IPS-18c (cell line): ENCODE measurements at regions not wholly inside any gene's neighbourhood (a gene's known extent, or its start where the extent isn't known, plus 50 kb on each side); places are given as distances from the start of the nearest gene placed in this dataset.

Experiments
- H3K4me3 ChIP-seq: 2 replicates; pipeline ENCODE4 v1.7.0; 2013; ENCODE audit warnings: low read depth, mild to moderate bottlenecking, low read length, moderate library complexity; ENCODE audit not compliant: insufficient read depth
- H3K9me3 ChIP-seq: one replicate; pipeline ENCODE4 v1.6.1; 2013; ENCODE audit warnings: mild to moderate bottlenecking, low read length, moderate library complexity; ENCODE audit not compliant: control insufficient read depth, insufficient read depth

DNA sequence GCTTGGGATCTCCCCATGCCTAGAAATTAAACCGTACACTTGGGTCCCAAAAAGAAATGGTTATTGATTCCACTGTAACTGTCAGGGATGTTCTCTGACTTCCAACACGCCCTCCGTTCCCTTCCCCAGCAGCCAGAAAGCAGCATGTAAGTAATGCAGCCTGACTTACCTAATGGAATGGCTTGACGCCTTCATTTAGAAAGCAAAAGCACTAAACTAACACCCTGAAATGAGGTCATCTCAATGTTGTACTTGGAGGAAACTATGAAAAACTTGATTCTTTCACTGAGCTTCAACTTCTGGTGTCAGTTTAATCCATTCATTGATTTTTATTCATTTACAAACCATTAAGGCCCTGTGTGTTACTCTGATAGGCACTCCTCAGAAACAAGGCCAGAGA, 110.8 kb upstream of the NOCT start:
- Histone ChIP-seq H3K4me3 (no peak overlapping the region), H3K9me3 (no peaks in the 10 kb centered on the region)

DNA sequence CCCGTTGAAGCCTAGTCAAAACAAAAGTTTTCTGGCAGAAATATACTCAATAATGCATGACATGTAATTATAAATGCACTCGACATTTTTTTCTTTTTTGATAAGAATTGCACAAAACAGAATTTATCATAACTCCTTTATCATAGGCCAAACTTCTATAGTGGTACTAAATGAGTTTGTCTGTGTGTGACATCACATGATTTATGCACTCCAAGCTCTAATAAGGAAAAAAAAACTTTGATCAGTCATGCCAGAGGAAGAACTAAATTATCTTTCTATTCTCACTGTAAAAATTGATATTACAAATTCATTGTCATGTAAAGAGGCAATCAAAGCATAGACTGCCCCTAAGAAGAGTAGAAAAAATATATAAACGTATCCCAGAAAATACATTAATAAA, 112.4 kb upstream of the NOCT start:
- H3K9me3 ChIP-seq, result no peaks in the 10 kb centered on the region

DNA sequence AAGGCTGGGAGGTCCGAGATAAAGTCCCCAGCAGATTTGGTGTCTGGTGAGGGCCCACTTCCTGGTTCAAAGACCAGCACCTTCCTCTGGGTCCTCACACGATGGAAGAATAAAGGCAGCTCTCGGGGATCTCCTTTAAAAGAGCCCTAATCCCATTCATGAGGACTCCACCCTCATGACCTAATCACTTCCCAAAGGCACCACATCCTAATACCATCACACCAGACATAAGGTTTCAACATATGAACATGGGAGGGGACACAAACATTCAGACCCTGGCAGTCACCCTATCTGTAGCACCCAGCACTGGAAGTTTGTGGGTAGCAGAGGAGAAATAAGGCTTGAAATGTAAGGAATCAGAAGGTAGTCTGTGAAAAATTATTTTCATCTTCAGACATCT, 112.9 kb upstream of the NOCT start:
- Histone ChIP-seq H3K4me3 (no peak overlapping the region), H3K9me3 (no peaks in the 10 kb centered on the region)

More for the DNA sequence above, 112.4 kb upstream of the NOCT start:
- no peak overlapping the region for H3K4me3 ChIP-seq

DNA sequence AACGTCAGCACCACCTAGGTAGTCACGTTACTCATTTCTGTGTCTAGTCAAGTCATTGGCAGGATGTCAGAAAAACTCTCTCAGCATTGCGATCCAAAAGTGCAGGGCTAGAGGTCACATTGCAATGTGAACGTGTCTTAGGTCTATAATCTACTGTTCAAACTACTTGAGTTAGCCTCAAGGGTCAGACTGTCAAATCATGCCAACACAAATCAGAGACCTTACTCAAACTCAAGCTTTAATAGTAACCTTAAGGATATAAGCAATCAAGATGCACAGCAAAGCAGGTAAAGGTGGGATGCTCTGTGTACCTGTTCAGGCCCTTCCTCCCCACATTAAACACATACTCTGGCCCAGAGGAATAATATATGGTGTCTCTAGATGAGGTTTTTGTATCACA, 114.4 kb upstream of the NOCT start:
- Histone ChIP-seq H3K9me3 (no peaks in the 10 kb centered on the region), H3K4me3 (no peak overlapping the region)

GRCh38 chr4:138899999-138900398, 115.6 kb upstream of the NOCT start:
- no peak overlapping the region for H3K4me3 ChIP-seq
- no peaks in the 10 kb centered on the region for H3K9me3 ChIP-seq

DNA sequence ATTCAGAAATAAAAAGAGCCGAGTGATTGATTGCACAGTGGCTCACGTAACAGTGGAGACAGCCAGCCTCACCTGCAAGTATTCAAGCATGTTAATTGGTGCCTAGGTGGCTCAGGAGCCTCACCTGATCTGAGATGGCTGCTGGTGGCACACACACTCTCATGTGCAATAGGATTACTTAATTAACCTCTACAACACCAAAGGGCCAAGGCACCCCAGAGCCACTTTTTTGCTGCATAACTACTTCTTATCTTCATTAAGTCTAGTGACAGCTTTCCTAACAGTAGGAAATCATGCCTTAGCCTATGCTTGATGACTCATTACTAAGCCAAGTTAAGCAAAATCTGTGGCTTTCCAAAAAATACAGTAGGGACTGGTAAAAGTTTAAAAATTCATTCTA, 117.3 kb upstream of the NOCT start:
- H3K4me3 ChIP-seq, result no peak overlapping the region
- H3K9me3 ChIP-seq, result no peaks in the 10 kb centered on the region

DNA sequence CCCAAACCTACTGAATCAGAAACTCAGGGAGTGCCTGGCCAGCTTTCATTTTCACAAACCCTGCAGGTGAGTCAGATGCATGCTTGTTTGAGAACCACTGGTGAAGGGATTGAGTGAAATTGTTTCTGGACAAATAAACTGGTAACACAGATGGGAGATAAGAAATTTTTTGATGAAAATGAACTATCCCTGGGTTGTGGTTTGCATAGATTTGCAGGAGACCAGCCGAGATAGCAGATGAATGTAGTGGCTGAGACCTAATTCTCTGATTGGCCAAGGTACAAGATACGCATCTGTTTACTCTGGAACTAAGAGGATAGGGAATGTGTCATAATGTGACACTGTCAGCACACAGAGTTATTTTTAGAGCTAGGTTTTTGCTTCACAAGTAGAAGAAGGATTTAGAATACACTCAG, 117.8 kb upstream of the NOCT start:
- no peak overlapping the region for H3K4me3 ChIP-seq
- no peaks in the 10 kb centered on the region for H3K9me3 ChIP-seq

GRCh38 chr4:138894709-138895108, 120.9 kb upstream of the NOCT start:
- no peak overlapping the region for H3K4me3 ChIP-seq
- H3K9me3 ChIP-seq, result no peaks in the 10 kb centered on the region

- no peaks in the 10 kb centered on the region for H3K9me3 ChIP-seq
- H3K4me3 ChIP-seq, result no peak overlapping the region
These were observed 121.6 kb upstream of the NOCT start for GRCh38 chr4:138894011-138894410.

GRCh38 chr4:138892483-138893407, 122.8 kb upstream of the NOCT start:
- Histone ChIP-seq H3K9me3 (peaks cover 4% of the 10 kb centered on the region), H3K4me3 (no peak overlapping the region)

GRCh38 chr4:138891631-138892031, 124.0 kb upstream of the NOCT start:
- H3K4me3 ChIP-seq, result no peak overlapping the region
- H3K9me3 ChIP-seq, result peaks cover 14% of the 10 kb centered on the region

GRCh38 chr4:138890891-138891570, 124.5 kb upstream of the NOCT start:
- Histone ChIP-seq H3K4me3 (no peak overlapping the region), H3K9me3 (peaks cover 17% of the 10 kb centered on the region)

GRCh38 chr4:138889216-138889615, 126.4 kb upstream of the NOCT start:
- Histone ChIP-seq H3K4me3 (no peak overlapping the region), H3K9me3 (peaks cover 17% of the 10 kb centered on the region)

DNA sequence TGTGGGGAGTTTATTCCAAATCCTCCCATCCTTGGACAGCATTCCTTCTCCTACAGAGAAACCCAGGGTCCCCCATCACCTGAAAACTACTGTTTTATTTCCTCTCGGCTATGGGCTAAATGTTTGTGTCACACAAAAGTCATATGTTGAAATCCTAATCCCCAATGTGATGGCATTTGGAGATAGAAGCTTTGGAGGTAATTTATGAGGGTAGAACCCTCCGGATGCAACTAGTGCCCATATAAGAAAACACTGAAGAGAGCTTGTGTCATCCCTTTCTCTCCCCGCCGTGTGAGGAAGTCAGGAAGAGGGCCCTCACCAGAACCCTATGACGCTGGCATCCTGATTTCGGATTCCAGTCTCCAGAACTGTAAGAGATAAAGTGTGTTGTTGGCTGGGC, 127.8 kb upstream of the NOCT start:
- Histone ChIP-seq H3K4me3 (0 out of 2 replicates have a peak overlapping the region, but pooled peaks have one; percentile 17), H3K9me3 (peaks cover 17% of the 10 kb centered on the region)

DNA sequence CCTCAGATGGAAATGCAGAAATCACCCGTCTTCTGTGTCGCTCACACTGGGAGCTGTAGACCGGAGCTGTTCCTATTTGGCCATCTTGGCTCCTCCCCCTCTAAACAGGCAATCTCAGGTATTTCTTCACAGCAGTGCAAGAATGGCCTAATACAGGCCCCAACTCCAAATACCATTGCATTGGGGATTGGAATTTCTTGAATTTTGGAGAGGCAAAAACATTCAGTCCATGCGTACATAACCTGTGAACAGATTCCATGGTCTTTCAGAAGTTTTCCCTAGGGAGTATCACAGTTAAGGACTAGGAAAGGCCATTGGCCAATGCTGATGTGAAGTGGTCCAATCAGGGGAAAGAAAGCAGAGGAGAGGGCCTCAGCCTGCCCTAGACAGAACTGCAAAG, 128.2 kb upstream of the NOCT start:
- Histone ChIP-seq H3K4me3 (peak overlapping the region; percentile 17; the same call in 1 of the 2 replicates), H3K9me3 (peaks cover 17% of the 10 kb centered on the region)

GRCh38 chr4:138879757-138880156, 135.8 kb upstream of the NOCT start:
- peaks cover 2% of the 10 kb centered on the region for H3K9me3 ChIP-seq

DNA sequence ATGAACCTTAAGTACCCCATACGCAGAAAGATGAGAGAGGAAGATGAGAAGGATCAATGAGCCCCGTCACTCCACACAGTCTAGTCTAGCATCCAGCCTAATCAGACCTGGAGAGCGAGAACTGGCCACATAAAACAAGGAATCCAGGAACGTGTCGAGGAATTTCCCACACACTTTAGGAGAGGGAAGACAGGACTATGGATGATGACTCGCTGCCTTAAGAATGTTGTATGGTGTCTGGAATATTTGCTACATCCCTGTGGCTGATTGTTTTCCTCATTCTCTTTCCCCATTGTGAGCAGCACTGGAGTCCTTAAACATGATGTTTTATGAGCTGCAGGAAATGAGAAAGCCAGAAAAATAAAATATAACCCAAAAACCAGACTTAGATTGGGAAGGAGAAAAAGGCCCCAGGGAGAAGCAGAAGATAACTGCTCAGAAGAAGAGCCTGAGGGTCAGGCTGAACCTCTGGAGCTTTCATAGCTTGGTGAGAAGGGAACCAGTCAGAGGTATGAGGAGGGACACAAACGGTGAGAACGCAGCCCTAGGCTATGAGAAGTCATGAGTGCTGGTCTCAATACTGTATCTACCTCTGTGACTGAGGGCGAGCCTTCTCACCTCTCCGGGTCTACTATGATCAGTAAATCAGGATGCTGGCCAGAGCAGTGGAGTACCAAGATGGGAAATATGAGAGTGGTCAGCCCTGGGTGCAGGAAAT, 139.5 kb upstream of the NOCT start:
- H3K9me3 ChIP-seq, result peaks cover 2% of the 10 kb centered on the region
- H3K4me3 ChIP-seq, result no peak overlapping the region

More at GRCh38 chr4:138879757-138880156, 135.8 kb upstream of the NOCT start:
- no peak overlapping the region for H3K4me3 ChIP-seq

DNA sequence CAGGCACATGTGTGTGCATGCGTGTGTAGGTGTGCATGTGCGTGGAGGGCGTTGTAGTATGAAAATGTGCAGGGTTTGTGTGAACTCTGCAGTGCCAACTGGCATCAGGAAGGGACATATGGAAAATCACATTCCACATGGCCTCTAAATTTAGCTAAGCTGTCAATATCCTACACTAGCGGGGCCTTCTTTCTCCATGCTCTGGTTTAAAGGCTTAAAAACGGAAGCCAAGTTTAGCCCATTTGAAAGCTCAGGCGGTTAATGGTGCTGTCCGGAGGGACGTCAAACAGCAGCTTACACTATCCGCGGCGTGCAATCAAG, 144.1 kb upstream of the NOCT start:
- no peaks in the 10 kb centered on the region for H3K9me3 ChIP-seq
- H3K4me3 ChIP-seq, result no peak overlapping the region
